ENCODE measurements at regions not wholly inside any gene's neighbourhood (a gene's known extent, or its start where the extent isn't known, plus 50 kb on each side); places are given as distances from the start of the nearest gene placed in this dataset.
"Not testable (repeated sequence)": the region's sequence is repeated elsewhere in the genome, so short reads cannot be mapped to it uniquely, and the experiment has no call there.

- DNase-seq = not testable (repeated sequence)
Observed at GRCh38 chr7:19953411-19953810, 180.0 kb upstream of the TMEM196 start.

GRCh38 chr7:19948160-19948559 is 174.7 kb upstream of the TMEM196 start:
- DNase-seq = no peak

GRCh38 chr7:19944363-19945120 is 171.1 kb upstream of the TMEM196 start:
- DNase-seq = no peak

- DNase-seq = no peak
Observed at GRCh38 chr7:19939746-19940145, 166.3 kb upstream of the TMEM196 start.

- no peak for DNase-seq
Observed at GRCh38 chr7:19932549-19933249, 159.3 kb upstream of the TMEM196 start.

GRCh38 chr7:19930851-19931250 is 157.4 kb upstream of the TMEM196 start:
- DNase-seq = no peak

- DNase-seq = no peak
Observed at GRCh38 chr7:19930051-19930450, 156.6 kb upstream of the TMEM196 start.

- DNase-seq = no peak
Observed at GRCh38 chr7:19928247-19928646, 154.8 kb upstream of the TMEM196 start.

- no peak for DNase-seq
Observed at GRCh38 chr7:19920705-19921104, 147.3 kb upstream of the TMEM196 start.

GRCh38 chr7:19920166-19920565 is 146.7 kb upstream of the TMEM196 start:
- no peak for DNase-seq

GRCh38 chr7:19919261-19920095 is 146.1 kb upstream of the TMEM196 start:
- no peak for DNase-seq

- DNase-seq = no peak
Observed at GRCh38 chr7:19916046-19916445, 142.6 kb upstream of the TMEM196 start.

GRCh38 chr7:19915596-19915995 is 142.2 kb upstream of the TMEM196 start:
- DNase-seq = no peak

- DNase-seq = no peak
Observed at GRCh38 chr7:19914866-19915265, 141.4 kb upstream of the TMEM196 start.

GRCh38 chr7:19900118-19900517 is 126.7 kb upstream of the TMEM196 start:
- no peak for DNase-seq

GRCh38 chr7:19899529-19899928 is 126.1 kb upstream of the TMEM196 start:
- no peak for DNase-seq

- not testable (repeated sequence) for DNase-seq
Observed at GRCh38 chr7:19882893-19883292, 109.5 kb upstream of the TMEM196 start.

GRCh38 chr7:19872094-19872493 is 98.7 kb upstream of the TMEM196 start:
- no peak for DNase-seq

- no peak for DNase-seq
Observed at GRCh38 chr7:19871102-19871501, 97.7 kb upstream of the TMEM196 start.

- DNase-seq = no peak
Observed at GRCh38 chr7:19869979-19870378, 96.6 kb upstream of the TMEM196 start.

- no peak for DNase-seq
Observed at GRCh38 chr7:19853261-19853832, 79.9 kb upstream of the TMEM196 start.

GRCh38 chr7:19852192-19852591 is 78.8 kb upstream of the TMEM196 start:
- DNase-seq = no peak

- no peak for DNase-seq
Observed at GRCh38 chr7:19851504-19851903, 78.1 kb upstream of the TMEM196 start.

Data from CD4-positive, alpha-beta T cell treated with Interferon alpha-2 for 1 hour (primary cell).